HepG2 (cell line): ENCODE measurements at regions not wholly inside any gene's neighbourhood (a gene's known extent, or its start where the extent isn't known, plus 50 kb on each side); places are given as distances from the start of the nearest gene placed in this dataset.

Source experiments
- ATAC-seq: fragments of 200-7000 bp; cut with Tn5 transposase; 3 replicates; pipeline ENCODE4 v1.9.1; 2020; ENCODE audit warnings: mild to moderate bottlenecking, moderate library complexity
- BruUV-seq: library from RNA; stranded (reverse); fragments of 400-500 nt; replicated peaks from 2 replicates; lab custom pipeline; 2021; lab: Mats Ljungman, UMichigan
- CTCF ChIA-PET: fragments of 300-600 bp; formaldehyde crosslinking; extraction: SDS; loops from one replicate; lab custom pipeline; 2021; ENCODE audit warnings: low total read pairs, inconsistent platforms, low intra/inter-chr PET ratio; lab: Yijun Ruan, JAX
- POLR2A ChIA-PET: fragments of 350-600 bp; sonication (Branson Sonifier 250); formaldehyde crosslinking; loops from one replicate; lab custom pipeline; 2020; ENCODE audit warnings: antibody characterized with exemption, inconsistent platforms; lab: Yijun Ruan, JAX
- DNase-seq: peaks from one replicate; pipeline ENCODE4 v3.0.0-alpha.2; 2015; ENCODE audit warnings: low spot score
- FAIRE-seq: peaks from 3 replicates; lab custom pipeline; 2011; peaks lifted over from hg19 to GRCh38; lab: Jason Lieb, UNC
- H2AFZ ChIP-seq: one replicate; pipeline ENCODE4 v1.6.1; 2011; ENCODE audit warnings: low read length, inconsistent platforms
- H3K27ac ChIP-seq: fragments of 300-600 bp; 3 replicates; pipeline ENCODE4 v1.8.0; 2011; ENCODE audit warnings: mixed run types, mild to moderate bottlenecking, mixed read lengths, low read length, inconsistent platforms; ENCODE audit not compliant: insufficient read depth; ENCODE audit errors: extremely low read length
- H3K27me3 ChIP-seq, 2 experiments: fragments of 200-600 bp in 1 of 2; 2 replicates in 1 of 2; 3 replicates in 1 of 2; pipeline versions ENCODE4 v1.6.0 to v1.8.0; 2011; ENCODE audit warnings: low read length in 2 of 2, mild to moderate bottlenecking in 2 of 2, moderate library complexity in 2 of 2, inconsistent platforms in 1 of 2; ENCODE audit not compliant: insufficient read depth in 2 of 2, control insufficient read depth in 1 of 2
- H3K36me3 ChIP-seq, 2 experiments: fragments of 200-600 bp in 1 of 2; replicated peaks in 1 of 2; 2 replicates in 1 of 2; 3 replicates in 1 of 2; pipeline versions ENCODE4 v1.5.1 to v1.8.0; 2011; ENCODE audit warnings: low read length in 2 of 2, inconsistent platforms in 1 of 2; ENCODE audit not compliant: insufficient read depth in 2 of 2, control insufficient read depth in 1 of 2
- H3K4me1 ChIP-seq: 2 replicates; pipeline ENCODE4 v1.5.1; 2012; ENCODE audit warnings: low read length, inconsistent platforms; ENCODE audit not compliant: insufficient read depth
- H3K4me2 ChIP-seq: 2 replicates; pipeline ENCODE4 v1.6.0; 2011; ENCODE audit warnings: low read depth, low read length, inconsistent platforms
- H3K4me3 ChIP-seq, 3 experiments: fragments of 200-600 bp in 1 of 3; sonication (generic), shearing (Covaris generic) in 1 of 3; replicated peaks in 1 of 3; 2 replicates each; pipeline ENCODE4 v1.5.1; 2011 to 2016; ENCODE audit warnings: low read length in 3 of 3, inconsistent platforms in 2 of 3, low read depth in 2 of 3, mild to moderate bottlenecking in 2 of 3, control low read depth in 1 of 3, mixed read lengths in 1 of 3; ENCODE audit not compliant: insufficient read depth in 1 of 3
- H3K79me2 ChIP-seq: one replicate; pipeline ENCODE4 v1.6.1; 2011; ENCODE audit warnings: low read length, inconsistent platforms; ENCODE audit not compliant: insufficient read depth
- H3K9ac ChIP-seq: 2 replicates; pipeline ENCODE4 v1.6.0; 2011; ENCODE audit warnings: mild to moderate bottlenecking, low read depth, low read length, inconsistent platforms; ENCODE audit not compliant: insufficient read depth
- H3K9me3 ChIP-seq: 2 replicates; pipeline ENCODE4 v1.5.1; 2012; ENCODE audit warnings: mild to moderate bottlenecking, low read length
- H4K20me1 ChIP-seq: 2 replicates; pipeline ENCODE4 v1.6.0; 2011; ENCODE audit warnings: inconsistent platforms, mild to moderate bottlenecking, low read length, moderate library complexity; ENCODE audit not compliant: insufficient read depth
- FOXM1 ChIP-seq: sonication (generic); formaldehyde crosslinking; IDR thresholded peaks from 2 replicates; pipeline ENCODE4 v1.5.0; 2020; ENCODE audit warnings: missing genetic modification reagents
- JDP2 ChIP-seq: sonication (generic); formaldehyde crosslinking; IDR thresholded peaks from 2 replicates; pipeline ENCODE4 v1.8.1; 2022; ENCODE audit warnings: missing genetic modification reagents, borderline replicate concordance
- KDM6A ChIP-seq: IDR thresholded peaks from 2 replicates; pipeline ENCODE4 v1.6.1; 2016; ENCODE audit warnings: low read depth
- NR2F2 ChIP-seq: IDR thresholded peaks from 2 replicates; pipeline ENCODE4 v1.6.1; 2012; ENCODE audit warnings: low read depth, inconsistent platforms, borderline replicate concordance
- PRDM10 ChIP-seq: sonication (generic); formaldehyde crosslinking; IDR thresholded peaks from 2 replicates; pipeline ENCODE4 v1.4.0; 2020; ENCODE audit warnings: low read depth, missing genetic modification reagents
- SALL2 ChIP-seq: sonication (generic); formaldehyde crosslinking; IDR thresholded peaks from 2 replicates; pipeline ENCODE4 v1.8.1; 2023; ENCODE audit warnings: mild to moderate bottlenecking, missing genetic modification reagents, inconsistent platforms
- SIX4 ChIP-seq: sonication (generic); formaldehyde crosslinking; IDR thresholded peaks from 2 replicates; pipeline ENCODE4 v1.4.0; 2020; ENCODE audit warnings: missing genetic modification reagents
- STAT6 ChIP-seq: sonication (generic); formaldehyde crosslinking; IDR thresholded peaks from 2 replicates; pipeline ENCODE4 v1.4.0; 2020; ENCODE audit warnings: missing genetic modification reagents, mild to moderate bottlenecking, borderline replicate concordance
- ZNF589 ChIP-seq: sonication (generic); formaldehyde crosslinking; conservative IDR thresholded peaks from 2 replicates; pipeline ENCODE4 v1.8.0; 2022; ENCODE audit warnings: mild to moderate bottlenecking, moderate library complexity, missing genetic modification reagents
- ZNF710 ChIP-seq: sonication (generic); formaldehyde crosslinking; IDR thresholded peaks from 2 replicates; pipeline ENCODE4 v1.5.0; 2020; ENCODE audit warnings: mild to moderate bottlenecking, missing genetic modification reagents, borderline replicate concordance
- WGBS: methylation state at CpG from one replicate; pipeline ENCODE4 v1.1.6; 2017; ENCODE audit warnings: low lambda C conversion rate; 5-methylcytosine and 5-hydroxymethylcytosine counted together
- in situ Hi-C: cut with HindIII; loops from 2 replicates; pipeline ENCODE4 v1.10.0; 2017; ENCODE audit warnings: low pct_unique_long_range_greater_than_20kb; ENCODE audit not compliant: extremely low pct_ligation_motif_present
- intact Hi-C: fragments of 100-400 bp; cut with micrococcal nuclease; formaldehyde crosslinking; loops from one replicate; pipeline ENCODE4 v1.10.0; 2022; ENCODE audit not compliant: unreplicated experiment
- TF ChIP-seq, protein P1 (sequence below): sonication (generic); IDR thresholded peaks from 2 replicates; pipeline ENCODE4 v1.6.1; 2016; ENCODE audit warnings: low read depth, borderline replicate concordance

DNA sequence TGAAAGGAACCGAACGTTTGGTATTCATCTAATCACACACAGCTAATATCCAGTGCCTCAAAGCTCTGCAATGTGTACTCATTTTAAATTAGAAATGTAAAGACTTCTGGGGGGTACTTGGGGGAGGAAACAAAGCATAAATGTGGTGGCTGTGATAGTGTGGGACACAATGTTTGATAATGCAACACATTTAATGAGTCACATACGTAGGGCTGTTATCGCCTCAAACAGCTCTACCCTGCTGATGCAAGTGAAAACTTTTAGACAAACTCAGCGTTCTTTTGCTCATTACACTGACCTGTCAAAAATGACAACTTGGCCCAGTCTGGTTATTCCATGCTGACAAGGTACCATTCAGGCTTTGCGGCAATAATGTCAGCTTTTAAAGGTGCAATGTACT is 1227.1 kb upstream of the CELF4 start:
- Histone ChIP-seq H3K9me3 (no peaks in the 10 kb centered on the region), H3K9ac (no peak overlapping the region), H3K4me3 (no peak overlapping the region), H3K79me2 (no peaks in the 10 kb centered on the region), H4K20me1 (no peaks in the 10 kb centered on the region), H3K27me3 (no peaks in the 10 kb centered on the region), H3K4me1 (no peaks in the 10 kb centered on the region), H3K4me2 (no peak overlapping the region), H3K27ac (no peak overlapping the region), H2AFZ (no peak overlapping the region), H3K36me3 (no peaks in the 10 kb centered on the region)
- no peak for FAIRE-seq
- ChIA-PET POLR2A (no interaction called here), CTCF (no interaction called here)
- in situ Hi-C loops (no loop called here), intact Hi-C loops (no loop called here)
- WGBS: 38% methylated on average over 5 of the region's 6 CpGs
- no peak for ATAC-seq
- DNase-seq: no peak
- no TSS peak for BruUV-seq
- TF ChIP-seq NR2F2: no peak
- TF ChIP-seq ZNF710: no peak
- no peak for TF ChIP-seq PRDM10 (CRISPR knock-in tag)
- TF ChIP-seq, protein P1, sequence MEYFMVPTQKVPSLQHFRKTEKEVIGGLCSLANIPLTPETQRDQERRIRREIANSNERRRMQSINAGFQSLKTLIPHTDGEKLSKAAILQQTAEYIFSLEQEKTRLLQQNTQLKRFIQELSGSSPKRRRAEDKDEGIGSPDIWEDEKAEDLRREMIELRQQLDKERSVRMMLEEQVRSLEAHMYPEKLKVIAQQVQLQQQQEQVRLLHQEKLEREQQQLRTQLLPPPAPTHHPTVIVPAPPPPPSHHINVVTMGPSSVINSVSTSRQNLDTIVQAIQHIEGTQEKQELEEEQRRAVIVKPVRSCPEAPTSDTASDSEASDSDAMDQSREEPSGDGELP: no peak
- no peak for TF ChIP-seq STAT6 (CRISPR knock-in tag)
- TF ChIP-seq SIX4 (CRISPR knock-in tag): no peak
- no peak for TF ChIP-seq ZNF589 (CRISPR knock-in tag)
- no peak for TF ChIP-seq SALL2 (CRISPR knock-in tag)
- no peak for TF ChIP-seq FOXM1 (CRISPR knock-in tag)
- TF ChIP-seq KDM6A (CRISPR knock-in tag): no peak
- no peak for TF ChIP-seq JDP2 (CRISPR knock-in tag)
